GM12874 (cell line): ENCODE measurements at regions not wholly inside any gene's neighbourhood (a gene's known extent, or its start where the extent isn't known, plus 50 kb on each side); places are given as distances from the start of the nearest gene placed in this dataset.

Experiments
- TF ChIP-seq, protein P1 (sequence below): IDR thresholded peaks from 2 replicates; pipeline ENCODE4 v1.5.1; 2011; ENCODE audit warnings: low read depth, mild to moderate bottlenecking, control low read depth, low read length, moderate library complexity; ENCODE audit not compliant: insufficient read depth

DNA sequence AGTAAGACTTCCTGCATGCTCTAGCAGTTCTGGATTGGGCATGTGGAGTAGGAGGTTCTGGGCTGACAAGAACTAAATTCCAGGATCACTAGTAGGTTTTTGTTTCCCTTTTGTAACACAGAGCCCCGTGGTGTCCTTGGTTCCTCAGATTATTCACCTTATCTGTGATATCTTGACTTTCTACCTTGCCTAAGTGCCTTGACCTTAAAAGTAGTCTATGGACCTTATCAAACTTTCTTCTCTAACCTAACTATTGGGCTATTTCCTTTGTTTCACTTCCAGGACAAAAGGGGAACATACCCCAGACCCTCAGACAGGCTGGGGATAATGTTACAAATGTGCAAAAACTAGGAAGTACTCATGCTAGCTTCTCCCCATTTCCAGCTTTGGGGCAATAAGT, 595.3 kb downstream of the PSAT1 start:
- TF ChIP-seq, protein P1, sequence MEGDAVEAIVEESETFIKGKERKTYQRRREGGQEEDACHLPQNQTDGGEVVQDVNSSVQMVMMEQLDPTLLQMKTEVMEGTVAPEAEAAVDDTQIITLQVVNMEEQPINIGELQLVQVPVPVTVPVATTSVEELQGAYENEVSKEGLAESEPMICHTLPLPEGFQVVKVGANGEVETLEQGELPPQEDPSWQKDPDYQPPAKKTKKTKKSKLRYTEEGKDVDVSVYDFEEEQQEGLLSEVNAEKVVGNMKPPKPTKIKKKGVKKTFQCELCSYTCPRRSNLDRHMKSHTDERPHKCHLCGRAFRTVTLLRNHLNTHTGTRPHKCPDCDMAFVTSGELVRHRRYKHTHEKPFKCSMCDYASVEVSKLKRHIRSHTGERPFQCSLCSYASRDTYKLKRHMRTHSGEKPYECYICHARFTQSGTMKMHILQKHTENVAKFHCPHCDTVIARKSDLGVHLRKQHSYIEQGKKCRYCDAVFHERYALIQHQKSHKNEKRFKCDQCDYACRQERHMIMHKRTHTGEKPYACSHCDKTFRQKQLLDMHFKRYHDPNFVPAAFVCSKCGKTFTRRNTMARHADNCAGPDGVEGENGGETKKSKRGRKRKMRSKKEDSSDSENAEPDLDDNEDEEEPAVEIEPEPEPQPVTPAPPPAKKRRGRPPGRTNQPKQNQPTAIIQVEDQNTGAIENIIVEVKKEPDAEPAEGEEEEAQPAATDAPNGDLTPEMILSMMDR: no peak

- TF ChIP-seq, protein P1: no peak
Measured at GRCh38 chr9:78892769-78893168, 595.8 kb downstream of the PSAT1 start.

GRCh38 chr9:78893774-78894401, 597.0 kb downstream of the PSAT1 start:
- TF ChIP-seq, protein P1: no peak

- TF ChIP-seq, protein P1: no peak
Measured at GRCh38 chr9:78896479-78896878, 599.6 kb downstream of the PSAT1 start.

DNA sequence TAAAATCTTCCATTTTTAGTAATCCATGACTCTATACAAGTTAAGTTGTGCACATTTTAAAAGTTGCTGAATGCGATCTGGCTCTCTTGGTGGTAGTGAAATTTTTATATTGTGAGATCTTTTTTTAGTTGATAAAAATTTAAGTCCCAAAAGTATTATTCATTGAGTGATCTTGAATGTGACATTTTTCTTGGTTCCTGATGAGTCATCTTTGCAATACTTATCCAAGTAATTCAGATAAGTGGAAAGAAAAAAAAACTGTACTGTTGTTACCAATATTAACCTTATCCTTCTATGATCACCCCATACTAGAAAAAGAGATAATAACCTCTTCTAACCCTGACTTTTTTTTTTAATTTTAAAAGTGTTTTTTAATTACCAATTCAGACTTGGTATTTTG, 601.3 kb downstream of the PSAT1 start:
- TF ChIP-seq, protein P1: no peak

- TF ChIP-seq, protein P1: no peak
Measured at GRCh38 chr9:78899006-78899405, 602.1 kb downstream of the PSAT1 start.

- TF ChIP-seq, protein P1: no peak
Measured at GRCh38 chr9:78900500-78900899, 603.6 kb downstream of the PSAT1 start.
